Upper lobe of left lung (tissue), 6 donors: ENCODE measurements at regions not wholly inside any gene's neighbourhood (a gene's known extent, or its start where the extent isn't known, plus 50 kb on each side); places are given as distances from the start of the nearest gene placed in this dataset.
"Not testable (repeated sequence)": the region's sequence is repeated elsewhere in the genome, so short reads cannot be mapped to it uniquely, and the experiment has no call there.

Source experiments
- ATAC-seq, 2 donors: fragments of 200-7000 bp; cut with Tn5 transposase; one replicate each; pipeline ENCODE4 v1.9.1; 2022; ENCODE audit warnings: mild to moderate bottlenecking in 2 of 2, moderate library complexity in 2 of 2; ENCODE audit not compliant: low FRiP score in 2 of 2
- DNase-seq, 2 donors: peaks; one replicate each; pipeline ENCODE4 v3.0.0-alpha.2; 2019 to 2020
- H3K27ac ChIP-seq, 4 donors: fragments of 200-600 bp; sonication (generic); one replicate each; pipeline ENCODE4 v1.5.1; 2016 to 2019
- H3K27me3 ChIP-seq, 4 donors: fragments of 200-600 bp; sonication (generic); one replicate each; pipeline ENCODE4 v1.5.1; 2017 to 2019
- H3K36me3 ChIP-seq, 4 donors: fragments of 200-600 bp; sonication (generic); one replicate each; pipeline ENCODE4 v1.5.1; 2016 to 2019
- H3K4me1 ChIP-seq, 4 donors: fragments of 200-600 bp; sonication (generic); one replicate each; pipeline ENCODE4 v1.5.1; 2018 to 2019
- H3K4me3 ChIP-seq, 4 donors: fragments of 200-600 bp; sonication (generic); one replicate each; pipeline ENCODE4 v1.5.1; 2017 to 2019; ENCODE audit warnings: mild to moderate bottlenecking in 2 of 4, moderate library complexity in 1 of 4
- H3K9me3 ChIP-seq, 4 donors: fragments of 200-600 bp; sonication (generic); one replicate each; pipeline ENCODE4 v1.5.1; 2018 to 2019
- WGBS, 2 donors: methylation state at CpG; one replicate each; pipeline ENCODE4 v1.1.5; 2017 to 2018; 5-methylcytosine and 5-hydroxymethylcytosine counted together
- donor health status: DM: no; HTN: no; CAD: no; lungs with moderate emphysema.
- donor health status: DM: no; HTN: yes; CAD: no; lungs with severe emphysema.

- not testable (repeated sequence) for H3K27ac ChIP-seq, ATAC-seq, H3K4me1 ChIP-seq, H3K4me3 ChIP-seq, H3K27me3 ChIP-seq, DNase-seq, H3K9me3 ChIP-seq
- WGBS, 2 donors = 74 to 90% methylated on average over 1 to 4 of the region's 11 CpGs
- H3K36me3 ChIP-seq = peaks cover 0 to 63% (median 27%) of the 10 kb centered on the region in 4 donors
Measured at GRCh38 chr3:195978585-195978984, 70.2 kb upstream of the TNK2 start.

DNA sequence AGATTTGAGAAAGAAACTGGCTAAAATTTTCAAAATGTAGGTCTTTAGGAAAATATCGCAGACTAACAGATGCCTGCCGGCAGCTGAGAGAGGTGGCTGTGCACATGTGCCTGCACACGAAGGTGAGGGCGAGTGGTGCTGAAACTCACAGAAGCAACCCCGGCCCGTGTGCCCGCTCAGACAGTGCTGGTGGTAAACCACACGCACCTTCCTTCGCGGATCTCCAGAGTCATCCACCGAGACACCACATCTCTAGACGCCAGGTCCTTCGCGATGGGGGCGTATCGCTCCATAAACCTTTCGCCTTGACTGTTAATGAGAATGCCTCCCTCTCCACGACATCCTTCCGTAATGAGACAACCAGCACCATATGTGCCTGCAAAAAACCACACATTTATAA lies 68.5 kb upstream of the TNK2 start:
- 100% methylated on average over 6 of the region's 19 CpGs; no CpG with 5 or more reads in 1 of the 2 donors for WGBS, 2 donors
- not testable (repeated sequence) for DNase-seq, H3K27ac ChIP-seq, H3K4me1 ChIP-seq, H3K4me3 ChIP-seq, H3K9me3 ChIP-seq, H3K27me3 ChIP-seq, ATAC-seq
- peaks cover 0 to 65% (median 24%) of the 10 kb centered on the region in 4 donors for H3K36me3 ChIP-seq

GRCh38 chr3:195974281-195974680 lies 65.9 kb upstream of the TNK2 start:
- peaks cover 8 to 79% (median 35%) of the 10 kb centered on the region in 4 donors for H3K36me3 ChIP-seq
- not testable (repeated sequence) for H3K4me1 ChIP-seq, H3K9me3 ChIP-seq, H3K27me3 ChIP-seq, ATAC-seq, H3K4me3 ChIP-seq, H3K27ac ChIP-seq
- DNase-seq = peak in 1 of 2 donors; percentile 64
- WGBS, 2 donors = 92 to 93% methylated on average over 8 to 9 of the region's 13 CpGs

DNA sequence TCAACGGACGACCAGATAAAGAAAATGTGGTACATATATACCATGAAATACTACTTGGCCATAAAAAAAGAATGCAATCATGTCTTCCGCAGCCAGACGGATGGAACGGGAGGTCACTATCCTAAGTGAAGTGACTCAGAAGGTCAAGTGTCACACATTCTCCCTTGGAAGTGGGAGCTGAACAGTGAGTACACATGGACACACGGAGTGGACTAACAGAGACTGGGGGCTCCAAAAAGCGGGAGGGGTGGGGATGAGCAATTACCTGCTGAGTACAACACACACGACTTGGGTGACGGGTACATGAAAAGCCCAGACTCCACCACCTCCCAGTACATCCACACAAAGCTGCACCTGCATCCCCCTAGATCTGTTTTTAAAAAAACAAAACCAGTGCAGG lies 62.5 kb upstream of the TNK2 start:
- not testable (repeated sequence) for DNase-seq, H3K4me1 ChIP-seq, H3K27ac ChIP-seq, H3K27me3 ChIP-seq, H3K9me3 ChIP-seq, H3K4me3 ChIP-seq
- 94 to 96% methylated on average over 9 of the region's 9 CpGs for WGBS, 2 donors
- ATAC-seq = peak in 1 of 2 donors; percentile 10
- peaks cover 8 to 80% (median 30%) of the 10 kb centered on the region in 4 donors for H3K36me3 ChIP-seq

DNA sequence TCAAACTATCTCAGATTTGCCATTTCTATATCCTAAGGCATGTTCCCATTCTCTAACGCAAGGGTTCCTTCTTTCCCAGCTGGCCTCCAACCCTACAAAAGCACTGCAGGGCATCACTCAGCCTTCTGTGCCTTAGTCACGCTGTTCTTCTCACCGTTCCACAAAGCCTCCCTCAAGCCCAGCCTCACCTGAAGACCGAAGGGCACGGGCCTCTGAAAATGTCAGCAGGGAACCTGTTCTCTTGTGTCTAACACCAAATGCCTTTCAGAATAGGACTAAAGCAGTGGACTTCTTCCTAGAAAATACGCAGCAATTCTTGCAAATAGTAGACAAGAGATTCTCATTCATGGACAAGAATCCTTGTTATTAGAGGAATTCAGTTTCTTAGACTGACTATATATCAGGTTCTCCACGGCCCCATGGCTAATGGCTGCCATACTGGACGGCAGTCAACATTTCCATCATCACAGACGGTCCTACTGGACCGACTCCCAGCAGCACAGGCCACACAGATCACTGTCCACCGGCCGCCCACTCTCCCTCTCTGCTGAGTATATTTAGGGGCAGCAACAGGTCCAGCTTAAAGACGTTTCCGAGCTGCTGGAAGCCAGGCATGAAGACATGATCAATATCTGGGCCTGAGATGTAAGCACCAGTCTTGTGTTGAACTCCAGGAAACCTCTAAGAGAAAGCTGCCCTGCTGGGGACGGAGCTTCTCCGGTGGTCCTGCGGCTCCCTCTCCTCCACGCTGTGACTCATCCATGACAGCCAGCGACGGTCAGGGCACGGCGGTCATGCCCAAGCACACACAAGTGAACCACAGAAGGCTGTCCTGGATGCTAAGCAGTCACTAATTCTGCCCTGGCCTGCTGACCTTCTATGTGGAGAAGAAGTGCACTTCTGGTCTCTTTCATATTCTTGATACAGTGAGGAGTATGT lies 61.8 kb upstream of the TNK2 start:
- H3K36me3 ChIP-seq = peaks cover 8 to 80% (median 32%) of the 10 kb centered on the region in 4 donors
- H3K27ac ChIP-seq, H3K9me3 ChIP-seq, H3K4me3 ChIP-seq, H3K4me1 ChIP-seq, H3K27me3 ChIP-seq: not testable (repeated sequence)
- peak; percentile 9 to 57 for ATAC-seq
- 94 to 95% methylated on average over 21 of the region's 22 CpGs for WGBS, 2 donors
- DNase-seq = peak in 1 of 2 donors; percentile 81

GRCh38 chr3:195969341-195969740 lies 61.0 kb upstream of the TNK2 start:
- H3K27me3 ChIP-seq, H3K4me3 ChIP-seq, DNase-seq, ATAC-seq, H3K9me3 ChIP-seq, H3K4me1 ChIP-seq, H3K27ac ChIP-seq: not testable (repeated sequence)
- H3K36me3 ChIP-seq = peaks cover 13 to 78% (median 35%) of the 10 kb centered on the region in 4 donors
- 90 to 94% methylated on average over 9 of the region's 9 CpGs for WGBS, 2 donors

DNA sequence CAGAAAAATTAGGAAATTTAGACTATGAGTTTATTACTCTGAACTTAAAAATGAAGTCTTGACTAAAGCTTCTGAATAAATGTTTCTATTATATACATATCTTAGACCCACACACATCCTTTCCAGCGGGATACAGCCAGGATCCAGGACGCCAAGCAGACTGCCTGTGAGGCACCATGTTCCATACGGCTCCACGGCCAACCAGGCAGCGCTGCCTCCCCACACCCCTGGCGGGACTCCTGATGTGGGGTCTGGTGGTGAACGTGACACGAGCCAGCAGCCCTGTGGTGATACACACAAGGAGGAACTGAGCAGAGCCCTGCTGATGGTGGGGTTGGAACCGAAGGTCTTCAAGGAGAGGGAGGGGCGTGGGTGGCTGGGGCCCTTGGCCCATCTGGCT lies 59.8 kb upstream of the TNK2 start:
- peak in 1 of 2 donors; percentile 53 for DNase-seq
- ATAC-seq = peak in 1 of 2 donors; percentile 33

GRCh38 chr3:195967387-195967720 lies 59.0 kb upstream of the TNK2 start:
- peak in 1 of 2 donors; percentile 2 for ATAC-seq
- peaks cover 13 to 72% (median 33%) of the 10 kb centered on the region in 4 donors for H3K36me3 ChIP-seq
- not testable (repeated sequence) for H3K27me3 ChIP-seq, H3K27ac ChIP-seq, H3K9me3 ChIP-seq, H3K4me1 ChIP-seq, DNase-seq, H3K4me3 ChIP-seq
- no CpG with 5 or more reads among the region's 16 CpGs for WGBS, 2 donors

More for the DNA sequence above, 59.8 kb upstream of the TNK2 start:
- H3K4me1 ChIP-seq, H3K27me3 ChIP-seq, H3K4me3 ChIP-seq, H3K9me3 ChIP-seq, H3K27ac ChIP-seq: not testable (repeated sequence)
- peaks cover 13 to 70% (median 32%) of the 10 kb centered on the region in 4 donors for H3K36me3 ChIP-seq
- 97% methylated on average over 8 of the region's 10 CpGs; no CpG with 5 or more reads in 1 of the 2 donors for WGBS, 2 donors

- not testable (repeated sequence) for H3K4me3 ChIP-seq, H3K27ac ChIP-seq, DNase-seq, H3K4me1 ChIP-seq, ATAC-seq, H3K9me3 ChIP-seq, H3K27me3 ChIP-seq
- 76 to 80% methylated on average over 13 of the region's 15 CpGs for WGBS, 2 donors
- peaks cover 13 to 69% (median 31%) of the 10 kb centered on the region in 4 donors for H3K36me3 ChIP-seq
Measured at GRCh38 chr3:195966563-195967386, 58.4 kb upstream of the TNK2 start.

DNA sequence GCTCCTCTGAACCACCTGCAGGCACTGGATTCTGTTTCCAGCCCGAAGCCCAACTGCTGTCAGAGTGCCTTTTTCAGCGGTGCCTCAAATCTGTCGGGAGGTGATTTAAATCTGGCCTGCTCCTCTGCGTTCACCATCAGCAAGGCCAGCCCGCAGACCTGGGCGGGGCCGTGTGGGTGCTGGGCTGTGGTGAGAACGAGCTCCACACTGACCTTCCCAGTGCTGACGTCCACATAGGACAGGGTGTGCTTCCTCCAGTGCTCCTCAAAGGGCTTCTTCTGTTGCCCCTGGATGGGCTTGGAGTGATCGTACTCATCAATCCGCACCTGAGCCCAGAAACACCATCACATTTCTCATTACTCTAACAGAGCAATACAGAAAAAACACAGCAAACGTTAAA lies 56.9 kb upstream of the TNK2 start:
- not testable (repeated sequence) for H3K27ac ChIP-seq, H3K4me3 ChIP-seq, H3K9me3 ChIP-seq, H3K27me3 ChIP-seq, H3K4me1 ChIP-seq, ATAC-seq
- peaks cover 8 to 54% (median 19%) of the 10 kb centered on the region in 4 donors for H3K36me3 ChIP-seq
- DNase-seq = peak in 1 of 2 donors; percentile 44
- 96 to 98% methylated on average over 12 of the region's 12 CpGs for whole genome bisulfite sequencing, 2 donors

DNA sequence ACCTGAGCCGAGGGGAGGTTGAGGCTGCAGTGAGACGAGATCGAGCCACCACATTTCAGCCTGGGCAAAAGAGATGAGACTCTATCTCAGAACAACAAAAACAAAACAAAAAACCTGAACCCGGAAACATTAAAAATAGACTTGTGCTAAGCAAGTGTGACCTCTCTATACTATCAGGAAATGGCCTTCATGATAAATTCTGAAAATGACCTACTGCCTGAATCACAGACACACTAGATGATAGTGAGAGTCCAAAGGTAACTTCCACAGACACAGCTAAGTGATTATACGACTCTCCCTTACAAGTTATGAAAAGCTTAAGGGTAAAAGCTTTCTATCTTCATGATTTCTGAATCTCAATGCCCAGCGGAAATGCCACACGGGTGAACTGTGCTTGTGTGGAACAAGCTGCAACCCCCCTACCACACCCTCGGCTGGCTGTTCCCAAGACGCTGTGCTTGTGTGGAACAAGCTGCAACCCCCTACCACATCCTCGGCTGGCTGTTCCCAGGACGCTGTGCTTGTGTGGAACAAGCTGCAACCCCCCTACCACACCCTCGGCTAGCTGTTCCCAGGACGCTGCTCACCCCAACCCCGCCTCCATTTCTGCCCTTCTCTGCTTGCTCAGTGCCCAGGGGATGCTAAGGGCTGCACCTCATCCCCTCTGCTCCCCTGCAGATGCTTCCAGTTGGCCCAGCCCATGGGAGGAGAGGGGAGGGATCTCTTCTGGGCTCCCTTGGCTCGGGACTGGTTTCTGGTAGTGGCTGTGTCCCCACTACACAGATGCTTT lies 56.2 kb upstream of the TNK2 start:
- H3K27ac ChIP-seq, H3K4me1 ChIP-seq, ATAC-seq, H3K9me3 ChIP-seq, H3K27me3 ChIP-seq, H3K4me3 ChIP-seq, DNase-seq: not testable (repeated sequence)
- WGBS, 2 donors = 93 to 95% methylated on average over 14 to 15 of the region's 15 CpGs
- peaks cover 4 to 52% (median 17%) of the 10 kb centered on the region in 4 donors for H3K36me3 ChIP-seq

DNA sequence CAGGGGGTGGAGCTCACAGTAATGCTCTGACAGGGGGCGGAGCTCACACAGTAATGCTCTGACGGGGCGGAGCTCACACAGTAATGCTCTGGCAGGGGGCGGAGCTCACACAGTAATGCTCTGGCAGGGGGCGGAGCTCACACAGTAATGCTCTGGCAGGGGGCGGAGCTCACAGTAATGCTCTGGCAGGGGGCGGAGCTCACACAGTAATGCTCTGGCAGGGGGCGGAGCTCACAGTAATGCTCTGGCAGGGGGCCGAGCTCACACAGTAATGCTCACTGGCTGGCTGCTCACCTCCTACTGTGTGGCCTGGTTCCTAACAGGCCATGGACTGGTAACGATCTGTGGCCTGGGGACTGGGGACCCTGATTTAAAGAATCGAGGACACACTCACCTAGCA lies 53.9 kb upstream of the TNK2 start:
- H3K36me3 ChIP-seq = peaks cover 4 to 42% (median 21%) of the 10 kb centered on the region in 4 donors
- H3K27me3 ChIP-seq, ATAC-seq, DNase-seq, H3K27ac ChIP-seq, H3K9me3 ChIP-seq, H3K4me3 ChIP-seq, H3K4me1 ChIP-seq: not testable (repeated sequence)
- WGBS, 2 donors = 96 to 97% methylated on average over 3 to 6 of the region's 11 CpGs
